HepG2 (cell line): ENCODE measurements at regions not wholly inside any gene's neighbourhood (a gene's known extent, or its start where the extent isn't known, plus 50 kb on each side); places are given as distances from the start of the nearest gene placed in this dataset.

Experiments used
- ATAC-seq: fragments of 200-7000 bp; cut with Tn5 transposase; 3 replicates; pipeline ENCODE4 v1.9.1; 2020; ENCODE audit warnings: mild to moderate bottlenecking, moderate library complexity
- BruUV-seq: library from RNA; stranded (reverse); fragments of 400-500 nt; replicated peaks from 2 replicates; lab custom pipeline; 2021; lab: Mats Ljungman, UMichigan
- CTCF ChIA-PET: fragments of 300-600 bp; formaldehyde crosslinking; extraction: SDS; loops from one replicate; lab custom pipeline; 2021; ENCODE audit warnings: low total read pairs, inconsistent platforms, low intra/inter-chr PET ratio; lab: Yijun Ruan, JAX
- POLR2A ChIA-PET: fragments of 350-600 bp; sonication (Branson Sonifier 250); formaldehyde crosslinking; loops from one replicate; lab custom pipeline; 2020; ENCODE audit warnings: antibody characterized with exemption, inconsistent platforms; lab: Yijun Ruan, JAX
- DNase-seq: peaks from one replicate; pipeline ENCODE4 v3.0.0-alpha.2; 2015; ENCODE audit warnings: low spot score
- FAIRE-seq: peaks from 3 replicates; lab custom pipeline; 2011; peaks lifted over from hg19 to GRCh38; lab: Jason Lieb, UNC
- H2AFZ ChIP-seq: one replicate; pipeline ENCODE4 v1.6.1; 2011; ENCODE audit warnings: low read length, inconsistent platforms
- H3K27ac ChIP-seq: fragments of 300-600 bp; 3 replicates; pipeline ENCODE4 v1.8.0; 2011; ENCODE audit warnings: mixed run types, mild to moderate bottlenecking, mixed read lengths, low read length, inconsistent platforms; ENCODE audit not compliant: insufficient read depth; ENCODE audit errors: extremely low read length
- H3K27me3 ChIP-seq, 2 experiments: fragments of 200-600 bp in 1 of 2; 2 replicates in 1 of 2; 3 replicates in 1 of 2; pipeline versions ENCODE4 v1.6.0 to v1.8.0; 2011; ENCODE audit warnings: low read length in 2 of 2, mild to moderate bottlenecking in 2 of 2, moderate library complexity in 2 of 2, inconsistent platforms in 1 of 2; ENCODE audit not compliant: insufficient read depth in 2 of 2, control insufficient read depth in 1 of 2
- H3K36me3 ChIP-seq, 2 experiments: fragments of 200-600 bp in 1 of 2; replicated peaks in 1 of 2; 2 replicates in 1 of 2; 3 replicates in 1 of 2; pipeline versions ENCODE4 v1.5.1 to v1.8.0; 2011; ENCODE audit warnings: low read length in 2 of 2, inconsistent platforms in 1 of 2; ENCODE audit not compliant: insufficient read depth in 2 of 2, control insufficient read depth in 1 of 2
- H3K4me1 ChIP-seq: 2 replicates; pipeline ENCODE4 v1.5.1; 2012; ENCODE audit warnings: low read length, inconsistent platforms; ENCODE audit not compliant: insufficient read depth
- H3K4me2 ChIP-seq: 2 replicates; pipeline ENCODE4 v1.6.0; 2011; ENCODE audit warnings: low read depth, low read length, inconsistent platforms
- H3K4me3 ChIP-seq, 3 experiments: fragments of 200-600 bp in 1 of 3; sonication (generic), shearing (Covaris generic) in 1 of 3; replicated peaks in 1 of 3; 2 replicates each; pipeline ENCODE4 v1.5.1; 2011 to 2016; ENCODE audit warnings: low read length in 3 of 3, inconsistent platforms in 2 of 3, low read depth in 2 of 3, mild to moderate bottlenecking in 2 of 3, control low read depth in 1 of 3, mixed read lengths in 1 of 3; ENCODE audit not compliant: insufficient read depth in 1 of 3
- H3K79me2 ChIP-seq: one replicate; pipeline ENCODE4 v1.6.1; 2011; ENCODE audit warnings: low read length, inconsistent platforms; ENCODE audit not compliant: insufficient read depth
- H3K9ac ChIP-seq: 2 replicates; pipeline ENCODE4 v1.6.0; 2011; ENCODE audit warnings: mild to moderate bottlenecking, low read depth, low read length, inconsistent platforms; ENCODE audit not compliant: insufficient read depth
- H3K9me3 ChIP-seq: 2 replicates; pipeline ENCODE4 v1.5.1; 2012; ENCODE audit warnings: mild to moderate bottlenecking, low read length
- H4K20me1 ChIP-seq: 2 replicates; pipeline ENCODE4 v1.6.0; 2011; ENCODE audit warnings: inconsistent platforms, mild to moderate bottlenecking, low read length, moderate library complexity; ENCODE audit not compliant: insufficient read depth
- ATM ChIP-seq: fragments of 450-650 bp; IDR thresholded peaks from 2 replicates; pipeline ENCODE4 v1.7.1; 2017; ENCODE audit warnings: mild to moderate bottlenecking, borderline replicate concordance
- GATA4 ChIP-seq: sonication (generic); IDR thresholded peaks from 2 replicates; pipeline ENCODE4 v1.6.1; 2016; ENCODE audit warnings: antibody characterized with exemption, low read depth, borderline replicate concordance
- SRSF4 ChIP-seq: fragments of 200-400 bp; formaldehyde crosslinking; IDR thresholded peaks from one replicate; pipeline ENCODE4 v1.6.1; 2018; ENCODE audit warnings: mild to moderate bottlenecking, low read depth, low read length, moderate library complexity; ENCODE audit not compliant: poor library complexity, severe bottlenecking
- ZBTB38 ChIP-seq: sonication (generic); formaldehyde crosslinking; IDR thresholded peaks from 2 replicates; pipeline ENCODE4 v1.5.1; 2020; ENCODE audit warnings: mild to moderate bottlenecking, missing genetic modification reagents
- ZNF44 ChIP-seq: sonication (generic); formaldehyde crosslinking; IDR thresholded peaks from 2 replicates; pipeline ENCODE4 v1.5.1; 2020; ENCODE audit warnings: mild to moderate bottlenecking, missing genetic modification reagents
- ZNF724P ChIP-seq: sonication (generic); formaldehyde crosslinking; IDR thresholded peaks from 2 replicates; pipeline ENCODE4 v1.8.0; 2022; ENCODE audit warnings: missing genetic modification reagents, borderline replicate concordance
- WGBS: methylation state at CpG from one replicate; pipeline ENCODE4 v1.1.6; 2017; ENCODE audit warnings: low lambda C conversion rate; 5-methylcytosine and 5-hydroxymethylcytosine counted together
- in situ Hi-C: cut with HindIII; loops from 2 replicates; pipeline ENCODE4 v1.10.0; 2017; ENCODE audit warnings: low pct_unique_long_range_greater_than_20kb; ENCODE audit not compliant: extremely low pct_ligation_motif_present
- intact Hi-C: fragments of 100-400 bp; cut with micrococcal nuclease; formaldehyde crosslinking; loops from one replicate; pipeline ENCODE4 v1.10.0; 2022; ENCODE audit not compliant: unreplicated experiment
- TF ChIP-seq, protein P1 (sequence below): sonication (generic); formaldehyde crosslinking; IDR thresholded peaks from 2 replicates; pipeline ENCODE4 v1.4.0; 2020; ENCODE audit warnings: mild to moderate bottlenecking, missing genetic modification reagents
- TF ChIP-seq, protein P2 (sequence below): sonication (generic); formaldehyde crosslinking; IDR thresholded peaks from 2 replicates; pipeline ENCODE4 v1.4.0; 2020; ENCODE audit warnings: missing genetic modification reagents
- TF ChIP-seq, protein P3 (sequence below): IDR thresholded peaks from 2 replicates; pipeline ENCODE4 v1.6.1; 2016; ENCODE audit warnings: missing genetic modification reagents, missing compliant biosample characterization
- TF ChIP-seq, protein P4 (sequence below): sonication (generic); formaldehyde crosslinking; IDR thresholded peaks from 2 replicates; pipeline ENCODE4 v1.4.0; 2020; ENCODE audit warnings: missing genetic modification reagents

- 0% methylated on average over 1 of the region's 1 CpG for WGBS
- no peak for ATAC-seq
- Histone ChIP-seq H4K20me1 (no peaks in the 10 kb centered on the region), H3K9me3 (peaks cover 17% of the 10 kb centered on the region), H3K27me3 (no peaks in the 10 kb centered on the region), H3K36me3 (no peaks in the 10 kb centered on the region), H2AFZ (no peak overlapping the region), H3K4me3 (no peak overlapping the region), H3K4me2 (no peak overlapping the region), H3K27ac (no peak overlapping the region), H3K9ac (no peak overlapping the region), H3K4me1 (no peaks in the 10 kb centered on the region), H3K79me2 (no peaks in the 10 kb centered on the region)
- in situ Hi-C loops: no loop called here
- intact Hi-C loops: no loop called here
- DNase-seq: no peak
- ChIA-PET CTCF (no interaction called here), POLR2A (no interaction called here)
- no TSS peak for BruUV-seq
- no peak for FAIRE-seq
- no peak for TF ChIP-seq ATM
- TF ChIP-seq ZBTB38 (CRISPR knock-in tag): no peak
- no peak for TF ChIP-seq ZNF44
- TF ChIP-seq SRSF4: no peak
- no peak for TF ChIP-seq GATA4
- TF ChIP-seq, protein P1, sequence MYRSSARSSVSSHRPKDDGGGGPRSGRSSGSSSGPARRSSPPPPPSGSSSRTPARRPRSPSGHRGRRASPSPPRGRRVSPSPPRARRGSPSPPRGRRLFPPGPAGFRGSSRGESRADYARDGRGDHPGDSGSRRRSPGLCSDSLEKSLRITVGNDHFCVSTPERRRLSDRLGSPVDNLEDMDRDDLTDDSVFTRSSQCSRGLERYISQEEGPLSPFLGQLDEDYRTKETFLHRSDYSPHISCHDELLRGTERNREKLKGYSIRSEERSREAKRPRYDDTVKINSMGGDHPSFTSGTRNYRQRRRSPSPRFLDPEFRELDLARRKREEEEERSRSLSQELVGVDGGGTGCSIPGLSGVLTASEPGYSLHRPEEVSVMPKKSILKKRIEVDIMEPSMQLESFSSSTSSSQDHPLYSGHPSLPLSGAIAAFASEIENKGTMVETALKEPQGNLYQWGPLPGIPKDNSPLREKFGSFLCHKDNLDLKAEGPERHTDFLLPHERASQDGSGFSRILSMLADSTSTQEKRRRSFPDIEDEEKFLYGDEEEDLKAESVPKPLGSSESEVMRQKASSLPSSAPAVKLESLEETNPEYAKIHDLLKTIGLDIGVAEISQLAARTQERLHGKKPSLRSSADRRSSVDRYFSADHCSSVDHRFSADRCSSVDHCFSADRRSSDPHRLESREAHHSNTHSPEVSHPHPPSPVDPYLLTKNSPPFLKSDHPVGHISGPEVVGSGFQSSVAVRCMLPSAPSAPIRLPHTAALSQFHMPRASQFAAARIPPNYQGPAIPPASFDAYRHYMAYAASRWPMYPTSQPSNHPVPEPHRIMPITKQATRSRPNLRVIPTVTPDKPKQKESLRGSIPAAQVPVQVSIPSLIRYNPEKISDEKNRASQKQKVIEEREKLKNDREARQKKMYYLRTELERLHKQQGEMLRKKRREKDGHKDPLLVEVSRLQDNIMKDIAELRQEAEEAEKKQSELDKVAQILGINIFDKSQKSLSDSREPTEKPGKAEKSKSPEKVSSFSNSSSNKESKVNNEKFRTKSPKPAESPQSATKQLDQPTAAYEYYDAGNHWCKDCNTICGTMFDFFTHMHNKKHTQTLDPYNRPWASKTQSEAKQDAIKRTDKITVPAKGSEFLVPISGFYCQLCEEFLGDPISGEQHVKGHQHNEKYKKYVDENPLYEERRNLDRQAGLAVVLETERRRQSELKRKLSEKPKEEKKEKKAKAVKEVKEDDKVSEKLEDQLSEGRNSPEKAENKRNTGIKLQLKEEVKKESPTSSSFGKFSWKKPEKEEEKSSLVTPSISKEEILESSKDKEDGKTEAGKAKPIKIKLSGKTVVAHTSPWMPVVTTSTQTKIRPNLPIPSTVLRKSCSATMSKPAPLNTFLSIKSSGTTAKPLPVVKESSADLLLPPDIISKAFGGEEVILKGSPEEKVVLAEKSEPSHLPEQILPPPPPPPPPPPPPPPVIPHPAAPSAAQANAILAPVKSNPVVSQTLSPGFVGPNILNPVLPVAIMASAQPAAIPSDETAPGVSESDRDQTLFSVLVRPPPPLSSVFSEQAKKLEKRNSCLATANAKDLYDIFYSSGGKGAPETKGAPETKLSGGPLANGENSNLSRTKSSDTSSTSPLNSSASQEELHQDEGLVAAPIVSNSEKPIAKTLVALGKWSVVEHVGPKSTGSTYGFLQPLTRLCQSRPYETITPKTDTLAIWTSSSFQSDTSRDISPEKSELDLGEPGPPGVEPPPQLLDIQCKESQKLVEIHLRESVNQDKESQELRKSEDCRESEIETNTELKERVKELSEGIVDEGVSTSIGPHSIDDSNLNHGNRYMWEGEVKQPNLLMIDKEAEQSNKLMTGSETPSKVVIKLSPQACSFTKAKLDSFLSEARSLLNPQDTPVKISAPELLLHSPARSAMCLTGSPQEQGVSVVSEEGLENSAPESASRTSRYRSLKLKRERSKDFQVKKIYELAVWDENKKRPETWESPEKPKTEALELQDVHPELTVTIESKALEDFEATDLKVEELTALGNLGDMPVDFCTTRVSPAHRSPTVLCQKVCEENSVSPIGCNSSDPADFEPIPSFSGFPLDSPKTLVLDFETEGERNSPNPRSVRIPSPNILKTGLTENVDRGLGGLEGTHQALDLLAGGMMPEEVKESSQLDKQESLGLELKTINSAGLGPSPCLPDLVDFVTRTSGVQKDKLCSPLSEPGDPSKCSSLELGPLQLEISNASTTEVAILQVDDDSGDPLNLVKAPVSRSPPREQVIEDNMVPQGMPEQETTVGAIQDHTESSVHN: no peak
- TF ChIP-seq, protein P2, sequence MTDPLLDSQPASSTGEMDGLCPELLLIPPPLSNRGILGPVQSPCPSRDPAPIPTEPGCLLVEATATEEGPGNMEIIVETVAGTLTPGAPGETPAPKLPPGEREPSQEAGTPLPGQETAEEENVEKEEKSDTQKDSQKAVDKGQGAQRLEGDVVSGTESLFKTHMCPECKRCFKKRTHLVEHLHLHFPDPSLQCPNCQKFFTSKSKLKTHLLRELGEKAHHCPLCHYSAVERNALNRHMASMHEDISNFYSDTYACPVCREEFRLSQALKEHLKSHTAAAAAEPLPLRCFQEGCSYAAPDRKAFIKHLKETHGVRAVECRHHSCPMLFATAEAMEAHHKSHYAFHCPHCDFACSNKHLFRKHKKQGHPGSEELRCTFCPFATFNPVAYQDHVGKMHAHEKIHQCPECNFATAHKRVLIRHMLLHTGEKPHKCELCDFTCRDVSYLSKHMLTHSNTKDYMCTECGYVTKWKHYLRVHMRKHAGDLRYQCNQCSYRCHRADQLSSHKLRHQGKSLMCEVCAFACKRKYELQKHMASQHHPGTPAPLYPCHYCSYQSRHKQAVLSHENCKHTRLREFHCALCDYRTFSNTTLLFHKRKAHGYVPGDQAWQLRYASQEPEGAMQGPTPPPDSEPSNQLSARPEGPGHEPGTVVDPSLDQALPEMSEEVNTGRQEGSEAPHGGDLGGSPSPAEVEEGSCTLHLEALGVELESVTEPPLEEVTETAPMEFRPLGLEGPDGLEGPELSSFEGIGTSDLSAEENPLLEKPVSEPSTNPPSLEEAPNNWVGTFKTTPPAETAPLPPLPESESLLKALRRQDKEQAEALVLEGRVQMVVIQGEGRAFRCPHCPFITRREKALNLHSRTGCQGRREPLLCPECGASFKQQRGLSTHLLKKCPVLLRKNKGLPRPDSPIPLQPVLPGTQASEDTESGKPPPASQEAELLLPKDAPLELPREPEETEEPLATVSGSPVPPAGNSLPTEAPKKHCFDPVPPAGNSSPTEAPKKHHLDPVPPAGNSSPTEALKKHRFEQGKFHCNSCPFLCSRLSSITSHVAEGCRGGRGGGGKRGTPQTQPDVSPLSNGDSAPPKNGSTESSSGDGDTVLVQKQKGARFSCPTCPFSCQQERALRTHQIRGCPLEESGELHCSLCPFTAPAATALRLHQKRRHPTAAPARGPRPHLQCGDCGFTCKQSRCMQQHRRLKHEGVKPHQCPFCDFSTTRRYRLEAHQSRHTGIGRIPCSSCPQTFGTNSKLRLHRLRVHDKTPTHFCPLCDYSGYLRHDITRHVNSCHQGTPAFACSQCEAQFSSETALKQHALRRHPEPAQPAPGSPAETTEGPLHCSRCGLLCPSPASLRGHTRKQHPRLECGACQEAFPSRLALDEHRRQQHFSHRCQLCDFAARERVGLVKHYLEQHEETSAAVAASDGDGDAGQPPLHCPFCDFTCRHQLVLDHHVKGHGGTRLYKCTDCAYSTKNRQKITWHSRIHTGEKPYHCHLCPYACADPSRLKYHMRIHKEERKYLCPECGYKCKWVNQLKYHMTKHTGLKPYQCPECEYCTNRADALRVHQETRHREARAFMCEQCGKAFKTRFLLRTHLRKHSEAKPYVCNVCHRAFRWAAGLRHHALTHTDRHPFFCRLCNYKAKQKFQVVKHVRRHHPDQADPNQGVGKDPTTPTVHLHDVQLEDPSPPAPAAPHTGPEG (CRISPR knock-in tag): no peak
- no peak for TF ChIP-seq ZNF724P
- TF ChIP-seq, protein P3, sequence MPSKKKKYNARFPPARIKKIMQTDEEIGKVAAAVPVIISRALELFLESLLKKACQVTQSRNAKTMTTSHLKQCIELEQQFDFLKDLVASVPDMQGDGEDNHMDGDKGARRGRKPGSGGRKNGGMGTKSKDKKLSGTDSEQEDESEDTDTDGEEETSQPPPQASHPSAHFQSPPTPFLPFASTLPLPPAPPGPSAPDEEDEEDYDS (CRISPR knock-in tag): no peak
- TF ChIP-seq, protein P4, sequence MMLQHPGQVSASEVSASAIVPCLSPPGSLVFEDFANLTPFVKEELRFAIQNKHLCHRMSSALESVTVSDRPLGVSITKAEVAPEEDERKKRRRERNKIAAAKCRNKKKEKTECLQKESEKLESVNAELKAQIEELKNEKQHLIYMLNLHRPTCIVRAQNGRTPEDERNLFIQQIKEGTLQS: no peak
Measured at GRCh38 chr2:208847651-208848050, 441.1 kb downstream of the PTH2R start.
